ENCODE measurements at regions not wholly inside any gene's neighbourhood (a gene's known extent, or its start where the extent isn't known, plus 50 kb on each side); places are given as distances from the start of the nearest gene placed in this dataset.

DNA sequence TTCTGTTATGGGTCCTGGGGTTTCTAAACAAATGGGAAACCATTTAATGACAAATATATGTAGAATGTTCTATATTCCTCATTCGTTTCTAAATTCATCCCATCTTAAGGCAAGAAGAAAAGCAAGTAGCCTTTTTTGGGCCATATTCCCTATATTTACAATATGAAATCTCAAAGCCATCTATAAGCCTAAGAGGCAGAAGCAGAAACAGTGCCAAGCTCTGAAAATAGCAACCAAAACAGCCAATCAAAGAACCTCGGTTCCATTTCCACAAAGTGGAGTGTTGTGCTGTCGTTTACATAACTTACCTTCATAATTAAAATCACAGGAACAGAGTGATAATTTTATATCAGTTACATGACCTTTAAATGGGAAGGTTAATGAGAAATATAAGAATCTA, 330.6 kb upstream of the GATB start:
- TF ChIP-seq SRF (IDR thresholded peaks at IDR 0.05; ENCODE audit: low read depth) = no peak
- TF ChIP-seq POLR2AphosphoS5 (IDR thresholded peaks at IDR 0.05; ENCODE audit: low read depth, low read length) = no peak
- TF ChIP-seq FOSL1 (IDR thresholded peaks at IDR 0.05; ENCODE audit: low read depth) = no peak
- TF ChIP-seq, protein P1, sequence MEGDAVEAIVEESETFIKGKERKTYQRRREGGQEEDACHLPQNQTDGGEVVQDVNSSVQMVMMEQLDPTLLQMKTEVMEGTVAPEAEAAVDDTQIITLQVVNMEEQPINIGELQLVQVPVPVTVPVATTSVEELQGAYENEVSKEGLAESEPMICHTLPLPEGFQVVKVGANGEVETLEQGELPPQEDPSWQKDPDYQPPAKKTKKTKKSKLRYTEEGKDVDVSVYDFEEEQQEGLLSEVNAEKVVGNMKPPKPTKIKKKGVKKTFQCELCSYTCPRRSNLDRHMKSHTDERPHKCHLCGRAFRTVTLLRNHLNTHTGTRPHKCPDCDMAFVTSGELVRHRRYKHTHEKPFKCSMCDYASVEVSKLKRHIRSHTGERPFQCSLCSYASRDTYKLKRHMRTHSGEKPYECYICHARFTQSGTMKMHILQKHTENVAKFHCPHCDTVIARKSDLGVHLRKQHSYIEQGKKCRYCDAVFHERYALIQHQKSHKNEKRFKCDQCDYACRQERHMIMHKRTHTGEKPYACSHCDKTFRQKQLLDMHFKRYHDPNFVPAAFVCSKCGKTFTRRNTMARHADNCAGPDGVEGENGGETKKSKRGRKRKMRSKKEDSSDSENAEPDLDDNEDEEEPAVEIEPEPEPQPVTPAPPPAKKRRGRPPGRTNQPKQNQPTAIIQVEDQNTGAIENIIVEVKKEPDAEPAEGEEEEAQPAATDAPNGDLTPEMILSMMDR (IDR thresholded peaks at IDR 0.05 in 2 of 3, conservative IDR thresholded peaks at IDR 0.05 in 1 of 3; ENCODE audit: borderline replicate concordance in 1 of 3, insufficient read depth in 1 of 3, low read depth in 2 of 3, low read length in 2 of 3) = no peak
- TF ChIP-seq EZH2phosphoT487 (IDR thresholded peaks at IDR 0.05; ENCODE audit: borderline replicate concordance) = no peak
- no peak for TF ChIP-seq EGR1 (IDR thresholded peaks at IDR 0.05; ENCODE audit: low read depth)
- TF ChIP-seq, protein P2, sequence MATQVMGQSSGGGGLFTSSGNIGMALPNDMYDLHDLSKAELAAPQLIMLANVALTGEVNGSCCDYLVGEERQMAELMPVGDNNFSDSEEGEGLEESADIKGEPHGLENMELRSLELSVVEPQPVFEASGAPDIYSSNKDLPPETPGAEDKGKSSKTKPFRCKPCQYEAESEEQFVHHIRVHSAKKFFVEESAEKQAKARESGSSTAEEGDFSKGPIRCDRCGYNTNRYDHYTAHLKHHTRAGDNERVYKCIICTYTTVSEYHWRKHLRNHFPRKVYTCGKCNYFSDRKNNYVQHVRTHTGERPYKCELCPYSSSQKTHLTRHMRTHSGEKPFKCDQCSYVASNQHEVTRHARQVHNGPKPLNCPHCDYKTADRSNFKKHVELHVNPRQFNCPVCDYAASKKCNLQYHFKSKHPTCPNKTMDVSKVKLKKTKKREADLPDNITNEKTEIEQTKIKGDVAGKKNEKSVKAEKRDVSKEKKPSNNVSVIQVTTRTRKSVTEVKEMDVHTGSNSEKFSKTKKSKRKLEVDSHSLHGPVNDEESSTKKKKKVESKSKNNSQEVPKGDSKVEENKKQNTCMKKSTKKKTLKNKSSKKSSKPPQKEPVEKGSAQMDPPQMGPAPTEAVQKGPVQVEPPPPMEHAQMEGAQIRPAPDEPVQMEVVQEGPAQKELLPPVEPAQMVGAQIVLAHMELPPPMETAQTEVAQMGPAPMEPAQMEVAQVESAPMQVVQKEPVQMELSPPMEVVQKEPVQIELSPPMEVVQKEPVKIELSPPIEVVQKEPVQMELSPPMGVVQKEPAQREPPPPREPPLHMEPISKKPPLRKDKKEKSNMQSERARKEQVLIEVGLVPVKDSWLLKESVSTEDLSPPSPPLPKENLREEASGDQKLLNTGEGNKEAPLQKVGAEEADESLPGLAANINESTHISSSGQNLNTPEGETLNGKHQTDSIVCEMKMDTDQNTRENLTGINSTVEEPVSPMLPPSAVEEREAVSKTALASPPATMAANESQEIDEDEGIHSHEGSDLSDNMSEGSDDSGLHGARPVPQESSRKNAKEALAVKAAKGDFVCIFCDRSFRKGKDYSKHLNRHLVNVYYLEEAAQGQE (IDR thresholded peaks at IDR 0.05; ENCODE audit: low read depth) = no peak
- no peak for TF ChIP-seq TCF7L2 (IDR thresholded peaks at IDR 0.05; ENCODE audit: borderline replicate concordance, extremely low read depth, insufficient read depth, insufficient read length)
- no peak for TF ChIP-seq ZNF274 (IDR thresholded peaks at IDR 0.05; ENCODE audit: low read depth, low read length)
- TF ChIP-seq YY1 (IDR thresholded peaks at IDR 0.05; ENCODE audit: extremely low read depth, insufficient replicate concordance, low read depth, low read length) = no peak
- TF ChIP-seq, protein P3, sequence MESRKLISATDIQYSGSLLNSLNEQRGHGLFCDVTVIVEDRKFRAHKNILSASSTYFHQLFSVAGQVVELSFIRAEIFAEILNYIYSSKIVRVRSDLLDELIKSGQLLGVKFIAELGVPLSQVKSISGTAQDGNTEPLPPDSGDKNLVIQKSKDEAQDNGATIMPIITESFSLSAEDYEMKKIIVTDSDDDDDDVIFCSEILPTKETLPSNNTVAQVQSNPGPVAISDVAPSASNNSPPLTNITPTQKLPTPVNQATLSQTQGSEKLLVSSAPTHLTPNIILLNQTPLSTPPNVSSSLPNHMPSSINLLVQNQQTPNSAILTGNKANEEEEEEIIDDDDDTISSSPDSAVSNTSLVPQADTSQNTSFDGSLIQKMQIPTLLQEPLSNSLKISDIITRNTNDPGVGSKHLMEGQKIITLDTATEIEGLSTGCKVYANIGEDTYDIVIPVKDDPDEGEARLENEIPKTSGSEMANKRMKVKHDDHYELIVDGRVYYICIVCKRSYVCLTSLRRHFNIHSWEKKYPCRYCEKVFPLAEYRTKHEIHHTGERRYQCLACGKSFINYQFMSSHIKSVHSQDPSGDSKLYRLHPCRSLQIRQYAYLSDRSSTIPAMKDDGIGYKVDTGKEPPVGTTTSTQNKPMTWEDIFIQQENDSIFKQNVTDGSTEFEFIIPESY (IDR thresholded peaks at IDR 0.05; ENCODE audit: extremely low read depth, insufficient replicate concordance, low read length) = no peak
- TF ChIP-seq JUND (IDR thresholded peaks at IDR 0.05) = no peak
- DNase-seq (ENCODE audit: low read depth, low spot score) (no peak), ATAC-seq (no peak)
- Histone ChIP-seq H3K27ac (ENCODE audit: low read depth, low read length) (no peak overlapping the region), H3K27me3 (ENCODE audit: insufficient read depth, low read length) (no peaks in the 10 kb centered on the region), H3K4me3 (replicated peaks in 1 of 2; ENCODE audit: low read depth in 1 of 2, low read length in 2 of 2) (no peak overlapping the region), H3K9me2 (ENCODE audit: insufficient read depth) (no peaks in the 10 kb centered on the region), H3K79me2 (ENCODE audit: insufficient read depth, low read length) (no peaks in the 10 kb centered on the region), H4K20me1 (ENCODE audit: insufficient read depth) (no peaks in the 10 kb centered on the region), H2AFZ (ENCODE audit: low read depth, low read length, poor library complexity, severe bottlenecking) (no peak overlapping the region), H3K9me3 (ENCODE audit: control insufficient read depth in 1 of 2, insufficient read depth in 1 of 2, low read depth in 1 of 2, low read length in 2 of 2) (no peaks in the 10 kb centered on the region), H3K4me1 (ENCODE audit: control insufficient read depth in 1 of 2, insufficient read depth in 2 of 2, low read length in 2 of 2) (no peaks in the 10 kb centered on the region), H3K9ac (ENCODE audit: low read length) (no peak overlapping the region), H3K36me3 (ENCODE audit: control insufficient read depth in 1 of 2, insufficient read depth in 2 of 2, low read length in 2 of 2) (no peaks in the 10 kb centered on the region), H3K4me2 (ENCODE audit: low read length) (no peak overlapping the region)
- intact Hi-C loops (cut with micrococcal nuclease) = no loop called here
- RAD21 ChIA-PET (ENCODE audit: low non-redundant PET in 1 of 2, low total read pairs in 2 of 2, uncharacterized antibody in 2 of 2, unreplicated experiment in 2 of 2) = no interaction called here
- no TSS peak for BruUV-seq (replicated peaks)
- POLR2A ChIA-PET = no interaction called here
- CTCF ChIA-PET = no interaction called here
